Right renal pelvis (tissue), 4 donors: ENCODE measurements at regions not wholly inside any gene's neighbourhood (a gene's known extent, or its start where the extent isn't known, plus 50 kb on each side); places are given as distances from the start of the nearest gene placed in this dataset.
A peak's percentile ranks its signal among the peaks of the same experiment; 100 is the strongest.

Experiments
- DNase-seq, 4 donors: peaks; one replicate each; pipeline ENCODE4 v3.0.0-alpha.2; 2013; ENCODE audit warnings: low read depth in 4 of 4, low spot score in 3 of 4, missing footprints in 1 of 4

DNA sequence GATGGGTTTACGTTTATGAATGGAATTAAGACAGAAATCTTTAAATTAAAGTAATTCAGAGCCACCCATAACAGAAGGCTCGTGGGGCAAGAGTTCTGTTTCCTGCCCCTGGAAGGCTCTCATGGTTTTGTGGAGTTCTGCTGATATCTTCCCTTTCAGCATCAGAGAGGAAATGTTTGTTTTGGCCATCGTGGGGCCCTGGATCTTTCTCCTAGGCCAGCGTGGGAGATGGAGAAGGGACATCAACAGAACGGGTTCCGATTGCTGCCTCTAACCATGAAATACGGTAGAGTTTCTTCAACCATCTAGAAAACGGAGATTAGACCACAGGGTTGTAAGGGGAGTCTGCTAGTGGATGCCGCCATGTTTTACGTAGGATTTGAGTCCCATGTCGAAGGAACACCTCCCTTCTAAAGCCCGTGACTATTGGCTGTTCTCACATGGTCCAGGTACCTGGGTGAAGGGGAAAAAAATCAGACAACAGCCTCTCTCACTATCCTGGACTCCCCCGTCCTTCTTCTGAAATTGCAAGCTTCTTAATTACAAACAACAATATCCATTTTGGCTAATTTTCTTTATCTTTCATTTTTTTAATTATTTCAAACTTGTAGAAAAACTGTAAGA lies 169.1 kb upstream of the CELF2 start:
- no peak for DNase-seq

DNA sequence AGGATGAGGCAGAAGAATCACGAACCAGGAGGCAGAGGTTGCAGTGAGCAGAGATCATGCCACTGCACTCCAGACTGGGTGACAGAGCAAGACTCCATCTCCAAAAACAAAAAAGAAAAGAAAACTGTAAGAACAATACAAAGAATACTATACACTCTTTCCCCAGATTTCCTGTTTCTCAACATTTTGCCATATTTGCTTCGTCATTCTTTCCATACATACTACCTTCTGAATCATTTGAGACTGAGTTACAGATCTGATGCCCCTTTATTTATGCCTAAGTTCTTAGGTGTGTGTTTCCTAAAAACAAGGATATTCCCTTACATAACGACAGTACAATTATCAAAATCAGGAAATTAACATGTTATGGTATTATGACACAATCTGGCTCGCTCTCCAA lies 168.4 kb upstream of the CELF2 start:
- no peak for DNase-seq

DNA sequence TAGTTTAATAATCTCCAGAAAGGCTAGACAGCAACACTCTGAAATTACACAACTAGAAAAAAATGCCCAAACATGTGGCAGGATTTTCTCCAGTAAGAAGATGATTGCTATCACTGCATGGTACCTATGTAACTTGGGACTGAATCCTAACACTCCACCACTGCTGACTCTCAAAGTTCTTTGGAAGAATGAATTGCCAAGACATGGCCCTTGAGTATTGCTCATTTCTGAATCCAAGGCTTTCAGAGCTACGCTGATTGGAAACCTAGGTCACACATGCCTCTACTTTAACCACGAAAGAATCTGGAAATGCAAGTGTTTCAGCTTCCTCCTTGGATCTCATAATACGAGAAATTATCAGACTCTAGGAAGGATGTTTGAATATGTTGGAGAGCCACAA lies 167.5 kb upstream of the CELF2 start:
- DNase-seq, result no peak

DNA sequence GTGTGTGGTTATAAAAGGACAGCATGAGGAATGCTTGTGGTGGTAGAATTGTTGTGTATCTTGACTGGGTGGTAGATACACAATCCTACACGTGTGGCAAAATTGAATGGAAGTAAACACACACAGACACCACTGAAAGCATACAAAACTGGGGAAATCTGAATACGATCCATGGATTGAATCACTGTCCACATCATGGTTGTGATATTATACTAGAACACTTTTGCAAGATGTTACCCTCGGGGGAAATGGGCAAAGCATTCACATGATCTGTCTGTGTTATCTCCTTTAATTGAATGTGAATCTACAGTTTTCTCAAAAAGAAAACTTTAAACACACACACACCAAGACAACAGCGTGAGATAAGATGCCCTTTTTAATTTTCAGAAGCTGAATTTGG lies 165.2 kb upstream of the CELF2 start:
- no peak for DNase-seq

DNA sequence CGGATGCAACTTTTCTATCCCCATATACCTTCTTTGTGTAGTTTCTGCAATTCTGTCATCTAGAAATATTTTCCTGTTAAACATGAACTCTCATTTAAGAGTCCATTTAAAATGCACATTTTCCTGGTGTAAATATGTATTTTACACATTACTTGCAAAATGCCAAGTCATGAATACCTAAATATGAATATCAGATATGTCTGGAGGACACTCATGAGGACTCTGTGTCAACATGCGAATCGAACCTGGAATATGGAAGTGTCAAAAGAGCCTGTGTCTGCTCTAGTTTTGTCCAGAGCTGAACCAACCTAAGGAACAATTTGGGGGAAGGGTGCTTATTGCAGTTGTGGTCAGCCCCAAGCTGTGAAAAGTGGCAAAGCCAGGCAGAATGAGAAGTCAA lies 163.7 kb upstream of the CELF2 start:
- DNase-seq, result no peak

DNA sequence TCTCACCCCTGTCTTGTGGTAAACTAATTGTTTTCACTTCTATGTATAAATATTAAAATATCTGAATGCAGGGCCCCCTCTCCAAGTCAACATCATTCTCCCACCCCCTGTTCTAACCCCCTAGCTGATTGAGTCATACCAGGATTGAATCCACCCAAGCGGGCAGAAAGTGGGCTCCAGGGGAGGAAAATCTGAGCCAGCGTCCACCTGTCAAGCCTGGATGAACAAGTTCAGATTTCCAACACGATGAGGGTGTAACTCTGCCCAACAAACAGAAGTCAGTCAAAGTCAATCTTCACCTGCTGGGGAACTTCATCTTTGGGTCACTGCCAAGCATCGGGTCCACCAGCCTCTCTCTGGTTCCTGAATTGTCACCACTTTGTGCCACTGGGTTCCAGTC lies 162.9 kb upstream of the CELF2 start:
- no peak for DNase-seq

DNA sequence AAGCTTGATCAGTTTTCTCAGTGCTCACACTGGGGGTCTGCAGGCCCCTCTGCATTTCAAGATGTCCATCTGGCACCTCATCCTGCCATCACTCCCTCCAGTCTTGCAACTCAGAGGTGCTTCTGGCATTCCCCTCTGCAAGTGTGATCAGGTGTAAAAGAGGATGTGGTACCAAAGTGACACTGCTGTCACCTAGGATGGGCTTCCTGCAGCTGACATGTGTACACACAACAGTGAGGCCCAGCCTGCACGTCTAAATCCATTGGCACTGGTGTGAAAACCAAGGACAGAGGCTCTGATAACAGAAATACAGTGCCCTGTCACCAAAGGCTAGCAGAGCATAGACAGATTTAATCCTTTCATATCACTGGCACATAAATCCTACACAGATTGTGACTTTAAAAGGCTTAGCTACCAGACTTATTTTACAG lies 162.5 kb upstream of the CELF2 start:
- no peak for DNase-seq

DNA sequence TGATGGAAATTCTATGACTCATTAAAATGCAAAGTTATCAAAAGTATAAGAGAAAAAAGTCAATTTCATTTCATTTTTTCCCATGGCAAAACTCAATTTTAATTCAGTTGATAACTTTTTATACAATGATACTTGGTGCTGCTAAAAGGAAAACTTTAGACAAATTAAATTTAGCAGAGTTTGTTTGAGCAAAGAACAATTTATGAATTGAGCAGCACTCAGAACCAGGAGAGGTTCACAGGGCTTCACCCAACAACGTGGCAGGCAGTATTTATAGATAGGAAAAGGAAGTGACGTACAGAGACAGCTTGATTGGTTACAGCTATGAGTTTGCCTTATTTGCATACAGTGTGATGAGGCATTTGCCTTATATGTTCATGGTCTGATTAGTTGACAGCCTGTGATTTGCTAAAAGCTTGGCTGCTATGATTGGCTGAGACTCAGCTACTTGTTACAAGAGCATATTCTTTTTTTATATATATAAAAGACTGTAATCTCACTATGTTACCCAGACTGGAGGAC lies 157.2 kb upstream of the CELF2 start:
- no peak for DNase-seq

DNA sequence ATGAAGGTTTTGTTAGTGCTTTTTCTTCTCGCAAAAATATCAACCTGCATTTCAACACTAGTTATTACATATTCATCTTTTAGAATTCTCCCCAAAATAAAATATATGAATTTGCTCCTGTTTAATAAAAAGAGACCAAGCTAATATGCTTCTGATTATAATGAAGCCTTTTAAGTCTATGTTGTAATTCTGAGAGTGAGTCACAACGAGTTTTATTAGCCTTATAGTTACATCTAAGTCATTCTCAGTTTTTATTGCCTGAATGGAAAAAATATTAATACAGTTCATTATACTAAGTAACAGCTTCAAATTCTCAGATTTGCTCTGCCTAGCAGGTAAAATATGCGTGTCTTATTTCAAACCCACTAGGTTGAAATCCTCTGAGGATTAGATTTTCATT lies 152.4 kb upstream of the CELF2 start:
- DNase-seq, result no peak

DNA sequence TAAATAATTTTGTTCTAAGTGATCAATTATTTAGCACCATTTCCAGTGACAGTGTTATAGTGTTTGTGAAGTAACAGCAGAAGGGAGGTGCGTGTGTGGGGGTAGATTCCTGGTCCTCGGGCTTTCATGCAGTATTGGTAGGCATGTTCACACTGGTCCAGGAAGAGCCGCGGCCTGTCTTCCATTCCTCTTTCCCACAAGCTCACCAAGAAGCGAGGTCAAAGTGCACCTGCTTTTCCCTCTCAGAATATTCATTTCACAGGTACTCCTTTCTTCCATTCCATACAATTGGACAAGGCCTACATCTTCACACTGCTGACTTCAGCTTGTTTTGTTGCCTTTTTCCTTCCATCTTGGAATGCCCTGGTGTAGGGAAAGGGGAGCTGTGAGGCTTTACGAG lies 151.8 kb upstream of the CELF2 start:
- no peak for DNase-seq

DNA sequence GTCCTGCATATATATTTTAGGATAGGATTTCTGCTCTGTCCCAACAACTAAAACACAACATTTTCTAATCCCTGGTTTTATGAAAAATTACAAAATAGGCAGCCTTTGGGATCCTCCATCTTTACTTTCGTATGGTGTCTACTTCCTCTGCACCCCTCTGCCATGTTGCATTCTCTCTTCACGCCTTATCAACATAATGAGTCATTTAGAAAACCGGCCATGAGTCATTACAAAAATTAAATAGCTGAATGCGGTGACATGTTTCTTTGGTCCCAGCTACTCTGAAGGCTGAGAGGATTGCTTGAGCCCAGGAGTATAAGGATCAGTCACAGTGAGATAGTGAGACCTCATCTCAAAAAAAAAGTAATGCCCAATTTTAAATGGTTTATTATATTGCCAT lies 148.1 kb upstream of the CELF2 start:
- DNase-seq, result no peak

DNA sequence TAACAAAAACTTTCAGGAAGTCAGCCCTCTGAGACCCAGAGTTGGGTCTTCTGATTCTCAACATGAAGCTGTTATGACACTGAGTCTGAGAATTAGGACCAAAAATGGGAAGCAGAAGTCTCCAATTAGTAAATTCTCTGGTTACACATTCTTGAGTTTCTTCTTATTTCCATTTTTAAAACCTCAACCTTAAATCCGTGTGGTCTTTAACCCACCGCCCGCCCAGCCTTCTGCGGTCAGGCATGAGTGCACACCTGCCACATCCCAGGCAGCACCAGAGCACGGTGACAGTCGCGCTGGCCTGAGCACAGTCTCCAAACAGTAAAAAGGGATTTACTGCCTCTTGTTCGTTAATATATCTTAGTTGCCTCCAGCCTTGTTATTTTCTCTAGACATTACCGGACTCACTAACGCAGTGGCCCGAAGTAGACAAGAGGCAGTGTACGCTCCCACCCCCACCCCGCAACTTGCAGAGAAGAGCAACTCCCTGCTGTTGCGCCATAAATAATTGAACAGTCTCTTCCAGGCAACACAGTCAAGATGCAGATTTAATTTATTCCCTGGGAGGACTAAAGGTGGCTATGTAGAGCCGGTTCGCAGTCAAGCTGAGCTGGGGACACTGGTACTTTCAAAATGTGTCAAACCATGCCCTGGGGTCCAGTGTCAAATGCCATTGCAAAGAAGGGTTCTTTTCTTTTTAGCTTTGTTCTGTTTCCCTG lies 147.0 kb upstream of the CELF2 start:
- peak in 3 of 4 donors; percentile 38 to 62 (median 60) for DNase-seq

DNA sequence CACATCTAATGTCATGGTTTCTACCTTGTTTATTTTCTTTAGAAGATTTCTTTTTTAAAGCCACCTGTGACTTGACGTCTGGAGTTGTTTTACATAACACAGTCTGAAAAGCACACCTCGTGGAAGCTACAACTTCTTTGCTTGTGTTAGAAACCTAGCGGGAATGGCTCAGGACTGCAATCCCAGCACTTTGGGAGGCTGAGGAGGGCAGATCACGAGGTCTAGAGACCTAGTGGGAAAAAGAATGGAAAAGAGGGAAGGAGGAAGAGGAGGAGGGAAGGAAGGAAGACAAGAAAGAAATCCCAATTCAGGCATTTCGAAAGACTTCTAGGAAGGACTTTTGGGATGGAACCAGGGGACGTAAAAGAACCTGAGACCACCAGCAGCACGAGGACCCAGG lies 146.3 kb upstream of the CELF2 start:
- DNase-seq, result no peak

DNA sequence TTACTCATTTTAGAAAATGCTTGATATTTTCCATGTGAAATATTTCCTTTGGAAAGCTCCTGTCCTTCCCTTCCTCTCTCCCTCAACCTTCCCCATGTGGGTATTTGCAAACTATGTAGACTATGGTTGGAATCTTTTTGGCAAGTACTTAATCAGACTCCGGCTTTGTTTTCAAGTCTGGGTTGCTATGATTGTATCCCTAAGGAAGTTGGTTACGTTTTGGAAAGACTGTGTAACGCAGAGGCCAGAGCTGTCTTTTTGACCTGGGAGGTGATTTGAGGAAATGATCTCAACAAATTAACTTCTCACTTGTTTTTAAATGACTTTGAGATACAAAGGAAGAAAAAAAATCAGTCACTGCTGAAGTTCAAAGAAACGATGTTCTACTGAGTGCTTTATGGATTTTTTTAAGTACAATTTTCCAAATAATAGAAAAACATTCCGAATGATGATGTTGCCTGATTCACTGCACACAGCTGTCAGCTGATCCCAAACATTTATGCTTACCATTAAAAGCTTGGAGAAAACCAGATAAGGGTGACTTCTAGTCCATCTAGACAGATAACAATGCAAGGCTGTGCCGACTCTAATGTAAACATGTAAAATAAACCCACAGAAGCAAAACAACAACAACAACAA lies 145.5 kb upstream of the CELF2 start:
- DNase-seq, result peak in 1 of 4 donors; percentile 25

DNA sequence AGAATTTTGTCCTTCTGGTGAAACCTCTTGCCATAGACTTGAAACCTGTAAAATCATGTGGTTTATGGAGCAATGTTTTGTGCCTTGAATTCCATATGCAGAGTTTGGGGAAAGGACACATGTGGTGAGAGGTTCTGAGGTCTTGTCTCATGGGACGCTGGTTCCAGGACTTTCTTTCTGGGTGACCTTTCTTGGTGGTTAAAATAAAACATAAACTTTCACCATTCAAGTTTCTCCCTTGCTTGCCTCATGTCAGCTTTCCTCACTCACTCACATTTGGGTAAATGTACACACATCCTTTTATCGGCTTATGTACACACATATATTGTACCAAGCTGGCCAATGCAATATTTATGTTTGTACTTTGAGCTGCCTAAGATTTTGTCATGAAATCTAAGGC lies 144.9 kb upstream of the CELF2 start:
- DNase-seq, result no peak

DNA sequence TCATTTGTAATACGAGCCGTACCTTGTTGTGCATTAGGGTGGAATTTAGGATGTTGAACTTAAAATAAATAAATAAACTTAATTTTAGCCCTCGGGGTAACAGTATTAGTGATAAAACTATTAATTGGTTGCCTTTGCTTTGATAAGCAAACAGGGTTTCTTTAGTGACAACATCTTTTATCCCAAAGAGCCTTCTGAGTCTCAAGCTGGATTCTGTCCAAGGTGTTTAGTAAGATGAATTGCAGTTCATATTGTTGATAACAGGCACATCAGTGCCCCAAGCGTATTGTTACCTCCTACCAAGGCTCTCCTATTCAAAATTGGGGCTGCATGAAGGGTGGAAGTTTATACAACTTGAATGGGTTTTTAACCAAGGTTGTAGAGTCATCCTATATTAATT lies 144.4 kb upstream of the CELF2 start:
- DNase-seq, result no peak

DNA sequence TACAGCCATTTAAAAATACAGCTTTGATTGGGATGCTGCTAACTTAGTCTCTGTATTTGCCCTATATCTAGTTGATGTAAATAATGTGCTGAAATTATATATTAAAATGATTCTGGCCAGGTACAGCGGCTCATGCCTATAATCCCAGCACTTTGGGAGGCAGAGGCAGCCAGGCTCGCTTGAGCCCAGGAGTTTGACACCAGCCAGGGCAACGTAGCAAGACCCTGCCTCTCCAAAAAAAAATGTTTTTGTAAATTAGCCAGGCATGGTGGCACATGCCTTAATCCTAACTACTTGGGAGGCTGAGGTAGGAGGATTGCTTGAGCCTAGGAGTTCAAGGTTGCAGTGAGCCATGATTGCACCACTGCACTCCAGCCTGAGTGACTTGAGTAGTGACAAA lies 143.8 kb upstream of the CELF2 start:
- no peak for DNase-seq

DNA sequence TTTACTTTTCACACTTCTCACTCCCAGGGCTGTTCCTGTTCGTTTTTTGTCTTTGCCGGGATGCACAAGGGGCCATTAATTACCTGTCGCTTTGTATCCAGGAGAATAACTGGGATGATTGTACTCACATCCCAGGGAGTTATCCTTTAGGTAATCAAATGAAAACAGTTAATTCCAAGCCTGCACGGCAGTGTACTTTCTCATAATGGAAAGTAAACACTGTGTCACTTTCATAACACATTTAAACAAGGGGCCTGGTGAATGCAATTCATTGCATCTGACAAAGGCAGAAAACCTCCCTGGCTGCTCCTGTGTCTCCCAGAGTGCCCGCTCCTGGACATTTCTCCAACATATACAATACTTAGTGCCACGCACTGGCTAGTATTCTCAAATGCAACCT lies 138.7 kb upstream of the CELF2 start:
- no peak for DNase-seq

DNA sequence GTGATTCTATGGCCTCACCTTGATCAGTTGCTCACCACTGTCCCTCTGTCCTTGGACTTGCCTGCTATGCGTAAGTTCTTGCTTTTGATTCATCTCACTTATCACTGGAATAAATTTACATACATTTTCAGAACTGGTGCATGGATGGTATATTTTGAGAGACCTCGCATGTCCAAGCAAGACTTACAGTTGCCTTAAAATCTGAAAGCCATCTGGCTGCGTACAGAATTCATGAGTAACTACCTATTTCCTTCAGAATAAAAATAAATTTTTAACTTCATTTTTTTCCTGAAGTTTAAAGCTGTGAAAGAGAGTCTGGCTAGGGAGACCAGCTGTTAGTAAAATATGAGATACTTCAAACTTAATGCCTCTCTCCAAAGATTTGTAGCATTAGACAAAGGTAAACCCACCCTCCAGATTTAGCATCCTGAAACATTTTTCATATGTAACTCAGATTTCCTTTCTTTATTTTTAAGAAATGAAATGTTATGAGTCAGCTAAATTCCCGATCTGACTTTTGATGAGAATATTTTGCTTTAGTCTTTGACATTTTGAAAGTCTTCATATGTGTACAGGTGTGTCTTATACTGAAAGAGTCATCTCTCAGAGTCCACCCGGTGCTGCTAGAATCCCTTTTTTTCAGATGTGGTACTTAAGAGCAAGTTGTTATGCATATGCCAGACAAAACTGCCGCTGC lies 136.4 kb upstream of the CELF2 start:
- no peak for DNase-seq

DNA sequence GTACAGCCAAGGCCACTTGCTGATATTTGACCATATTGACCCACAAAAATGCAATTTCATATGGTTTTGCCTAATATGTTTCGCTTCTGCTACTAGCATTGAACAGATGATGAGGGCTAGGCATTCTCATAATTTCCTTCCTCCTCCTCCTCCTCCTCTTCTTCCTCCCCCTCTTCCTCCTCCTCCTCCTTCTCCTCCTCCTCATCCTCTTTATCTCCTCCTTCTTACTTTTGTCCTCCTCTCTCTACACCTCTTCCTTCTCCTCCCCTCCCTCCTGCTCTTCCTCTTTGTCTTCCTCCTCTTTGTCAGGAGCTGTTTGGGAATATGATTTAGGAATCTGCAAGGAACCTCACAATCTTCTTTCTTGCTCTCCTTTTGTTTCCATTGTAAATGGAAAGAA lies 133.9 kb upstream of the CELF2 start:
- no peak for DNase-seq

DNA sequence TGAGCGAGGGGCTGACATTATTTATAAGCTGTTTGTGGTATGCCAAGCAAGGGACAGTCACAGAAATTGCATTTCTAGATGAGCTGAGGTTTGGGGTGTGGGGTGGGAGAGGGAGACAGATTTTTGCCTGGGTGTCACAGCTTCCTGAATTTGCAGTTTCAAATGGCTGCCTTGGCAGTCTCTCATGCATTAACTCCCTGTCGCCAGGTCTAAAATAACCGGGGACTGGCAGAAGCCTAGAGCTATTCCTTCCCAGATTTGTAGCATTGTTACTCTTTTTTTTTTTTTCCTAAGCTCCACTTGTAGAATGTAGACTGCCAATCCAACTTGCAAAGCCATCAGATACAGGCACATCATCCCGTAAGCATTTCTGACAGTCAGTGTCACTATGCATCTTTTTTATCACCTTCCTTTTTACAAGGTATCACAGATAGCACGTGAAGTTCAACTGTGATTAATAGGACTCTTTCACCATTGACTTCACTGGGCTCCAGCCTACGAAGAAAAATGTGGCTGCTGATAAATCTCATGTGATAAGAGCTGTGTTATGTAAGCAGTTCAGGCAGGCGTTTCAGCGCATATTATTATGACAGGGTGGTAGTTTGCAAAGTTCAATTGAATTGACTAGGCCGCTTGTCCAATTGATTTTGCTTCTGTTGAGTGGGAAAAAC lies 130.7 kb upstream of the CELF2 start:
- DNase-seq, result no peak
